AG20443 (cell line): ENCODE measurements at regions not wholly inside any gene's neighbourhood (a gene's known extent, or its start where the extent isn't known, plus 50 kb on each side); places are given as distances from the start of the nearest gene placed in this dataset.
"Not testable (repeated sequence)": the region's sequence is repeated elsewhere in the genome, so short reads cannot be mapped to it uniquely, and the experiment has no call there.

Experiments
- DNase-seq: peaks from one replicate; pipeline ENCODE4 v3.0.0; 2012; ENCODE audit warnings: low spot score, mixed read lengths

DNA sequence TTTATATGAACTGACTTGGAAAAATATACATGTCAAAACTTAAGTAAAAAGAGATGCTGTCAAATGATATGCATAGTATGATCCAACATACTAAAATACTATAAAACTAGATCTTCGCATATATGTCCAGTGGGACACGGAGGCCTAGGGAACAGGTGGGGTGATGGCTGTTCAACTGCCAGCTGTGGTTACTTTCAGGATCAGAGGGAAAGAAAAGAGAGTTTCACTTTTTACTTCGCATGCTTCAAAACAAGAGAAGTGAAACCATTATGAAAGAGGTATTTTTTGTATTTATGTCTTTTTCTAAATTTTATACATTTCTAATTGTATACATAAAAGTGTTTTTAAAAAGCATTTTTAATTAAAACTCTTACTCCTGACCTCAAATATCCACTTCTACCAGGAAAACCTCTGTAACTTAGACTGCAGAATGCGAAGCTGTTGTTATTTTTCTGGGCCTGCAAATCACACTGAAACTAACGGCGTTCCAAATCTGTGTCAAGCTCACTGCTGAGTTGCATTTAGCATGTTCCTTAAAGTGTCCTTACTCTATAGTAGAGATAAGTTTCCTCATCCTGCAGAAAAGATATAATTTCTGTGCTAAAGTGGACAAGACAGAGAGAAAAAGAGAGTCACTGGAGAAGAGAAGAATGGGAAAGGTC lies 97.8 kb upstream of the SLC35G4 start:
- no peak for DNase-seq

DNA sequence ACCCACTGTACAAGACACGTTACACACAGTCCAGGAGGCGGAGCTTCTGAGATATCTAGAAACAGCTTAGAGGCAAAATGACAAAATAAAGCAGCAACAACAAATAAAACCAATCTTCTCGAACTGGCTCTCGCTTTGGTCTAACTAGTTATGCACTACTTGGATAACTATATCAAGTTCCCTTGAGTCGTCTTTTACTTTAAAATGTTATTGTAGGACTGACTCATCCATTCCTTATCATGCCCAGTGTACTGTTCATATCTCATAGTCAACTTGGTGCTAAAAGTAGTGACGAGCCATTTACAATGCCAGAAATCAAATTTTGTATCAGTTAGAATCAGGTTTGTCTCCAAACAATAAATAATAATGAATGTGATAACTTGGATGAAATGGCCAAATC lies 102.5 kb upstream of the SLC35G4 start:
- no peak for DNase-seq

DNA sequence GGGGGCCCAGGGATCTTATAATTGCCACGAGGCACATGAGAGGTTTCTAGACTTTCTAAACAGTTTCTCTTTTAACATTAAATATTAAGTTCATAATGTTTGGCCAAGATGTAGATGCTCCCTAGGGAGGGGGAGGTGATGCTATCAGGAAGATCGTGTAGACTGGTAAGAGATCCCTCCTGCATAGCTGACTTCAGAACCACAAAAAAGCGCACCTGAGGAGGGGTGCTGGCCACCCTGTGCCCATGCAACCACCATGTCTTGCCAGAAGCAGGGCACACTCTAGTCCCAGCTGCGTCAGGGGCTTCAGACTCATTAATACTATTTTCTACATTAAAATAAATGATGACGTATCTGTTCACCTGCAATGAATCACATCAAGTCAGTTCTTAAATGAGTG lies 103.4 kb upstream of the SLC35G4 start:
- DNase-seq, result no peak

DNA sequence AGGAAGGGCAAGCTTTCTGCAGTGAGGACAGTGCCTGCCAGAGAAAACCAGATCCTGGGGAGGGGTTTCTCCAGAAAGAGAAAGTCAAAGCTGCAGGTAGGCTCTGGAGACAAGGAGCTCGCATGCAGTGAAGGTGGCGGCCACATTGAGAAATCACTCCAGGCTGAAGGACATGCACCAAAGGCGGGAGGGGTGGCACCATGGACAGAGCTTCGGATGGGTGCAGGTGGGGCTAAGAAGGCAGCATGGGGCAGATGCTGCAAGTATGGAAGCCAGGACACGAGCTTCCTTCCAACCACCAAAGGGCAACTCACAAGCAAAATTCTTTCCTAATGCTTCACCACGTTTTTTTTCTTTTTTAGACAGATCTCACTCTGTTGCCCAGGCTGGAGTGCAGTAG lies 104.4 kb upstream of the SLC35G4 start:
- DNase-seq, result no peak

DNA sequence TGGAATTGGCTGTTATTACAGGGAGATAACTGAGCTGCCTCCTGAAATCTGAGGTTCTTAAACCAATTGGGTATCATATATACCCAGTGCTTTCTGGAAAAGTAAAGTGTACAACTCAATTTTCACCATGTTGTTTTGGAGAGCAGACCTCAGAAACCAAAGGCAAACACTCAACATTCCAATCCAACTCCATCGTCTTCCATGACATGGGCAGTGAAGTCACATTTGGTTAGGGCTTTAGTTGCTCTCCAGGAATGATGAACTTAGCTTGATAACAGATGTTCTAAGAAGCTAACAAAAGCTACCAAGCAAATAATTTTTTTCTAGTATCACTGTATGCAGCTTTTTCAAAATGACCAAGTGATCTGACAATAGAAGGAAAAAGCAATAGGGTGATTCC lies 107.0 kb upstream of the SLC35G4 start:
- DNase-seq, result peak; percentile 38

DNA sequence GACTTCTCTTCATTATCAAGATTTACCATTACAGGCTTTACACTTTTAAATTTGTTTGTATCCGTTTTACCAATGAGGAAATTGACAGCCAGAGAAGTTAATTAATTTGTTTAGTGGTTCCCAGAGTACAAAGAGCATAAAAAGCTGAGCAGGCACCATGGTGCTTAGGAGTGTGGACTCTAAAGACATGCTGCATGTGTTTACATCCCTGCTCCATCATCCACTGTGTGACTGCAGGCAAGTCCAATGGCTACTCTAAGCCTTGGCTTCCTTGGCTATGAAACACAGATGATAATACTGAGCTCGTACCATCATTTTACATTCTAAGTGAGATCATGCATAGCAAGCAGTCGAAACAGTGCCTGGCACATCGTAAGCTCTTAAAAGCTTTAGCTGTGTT lies 108.0 kb upstream of the SLC35G4 start:
- no peak for DNase-seq

DNA sequence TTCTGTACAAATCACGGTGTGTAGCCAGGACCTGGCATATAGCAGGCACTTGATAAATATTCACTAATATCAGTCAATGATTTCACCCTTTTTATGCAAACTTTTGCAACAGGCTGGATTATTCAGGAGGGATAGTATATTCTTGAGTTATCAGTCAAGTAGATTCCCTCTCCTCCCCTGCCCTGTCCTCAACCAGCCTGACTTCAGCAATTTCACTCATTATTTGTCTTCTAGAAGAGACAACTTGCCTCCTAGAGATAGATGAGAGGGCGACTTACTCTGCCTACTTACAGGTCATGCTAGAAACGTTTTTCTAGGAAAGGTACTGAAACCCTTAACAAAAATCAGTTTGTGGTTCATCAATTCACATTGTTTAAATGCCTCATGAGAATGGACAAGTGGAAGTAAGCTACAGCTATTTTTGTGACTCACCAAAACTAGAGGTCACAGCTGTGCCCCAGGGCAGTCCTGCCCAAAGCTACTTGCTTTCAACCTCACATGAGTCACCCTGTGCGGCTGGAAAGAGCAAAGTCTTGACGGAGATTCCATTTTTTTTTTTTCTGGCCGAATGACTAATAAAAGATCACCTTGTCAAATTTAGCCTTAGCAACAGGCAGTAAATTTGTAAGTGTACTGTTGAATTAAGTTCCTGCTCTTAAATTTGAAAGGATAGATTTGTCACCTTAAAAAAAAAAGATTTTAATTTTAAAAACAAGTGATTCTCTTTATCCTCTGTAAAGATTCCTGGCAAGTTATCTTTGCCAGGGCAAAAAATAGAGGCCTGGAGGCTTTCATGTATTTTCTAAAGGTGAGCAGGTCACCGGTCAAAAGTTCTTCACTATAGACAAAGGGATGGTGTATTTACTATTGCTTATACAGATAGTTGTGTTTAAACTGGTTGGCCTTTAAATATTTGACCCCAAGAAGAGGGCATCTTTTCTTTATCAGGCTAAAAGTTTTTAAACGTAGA lies 109.0 kb upstream of the SLC35G4 start:
- DNase-seq, result peak; percentile 91

DNA sequence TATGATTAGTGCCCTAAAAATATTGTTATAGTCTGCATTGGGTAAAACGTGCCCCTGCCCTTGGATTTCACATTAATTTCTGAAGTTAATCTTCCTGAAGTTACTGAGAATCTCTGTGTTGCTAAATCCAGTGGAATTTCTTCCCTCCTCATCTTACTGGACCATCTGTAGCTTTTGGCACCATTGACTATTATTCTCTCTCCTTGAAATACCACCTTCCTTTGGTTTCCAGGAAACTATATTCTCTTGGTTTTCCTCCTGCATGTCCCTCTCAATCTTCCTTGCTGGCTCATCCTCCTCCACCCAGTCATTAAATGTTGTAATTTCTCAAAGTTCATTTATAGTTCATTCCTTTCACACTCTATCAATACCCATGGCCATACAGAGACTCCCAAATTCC lies 110.6 kb upstream of the SLC35G4 start:
- DNase-seq, result no peak

DNA sequence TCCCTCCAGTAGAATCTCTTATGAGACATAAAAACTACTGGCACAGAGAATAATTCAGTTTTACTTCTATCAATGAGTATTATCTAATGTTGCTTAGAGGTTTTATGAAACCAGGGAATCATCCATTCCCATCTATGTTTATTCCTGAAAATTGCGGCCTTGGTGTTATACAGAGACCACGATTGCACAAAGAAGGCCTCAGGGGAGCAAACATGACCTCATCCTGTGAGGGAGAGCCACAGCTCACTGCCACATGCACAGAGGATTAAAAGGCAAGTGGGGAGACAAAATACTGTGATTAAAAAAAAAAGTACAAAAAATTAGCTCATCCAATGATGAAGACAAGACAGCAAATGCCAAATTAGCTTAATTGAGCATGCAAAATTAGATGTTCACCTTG lies 111.8 kb upstream of the SLC35G4 start:
- DNase-seq, result peak; percentile 35

DNA sequence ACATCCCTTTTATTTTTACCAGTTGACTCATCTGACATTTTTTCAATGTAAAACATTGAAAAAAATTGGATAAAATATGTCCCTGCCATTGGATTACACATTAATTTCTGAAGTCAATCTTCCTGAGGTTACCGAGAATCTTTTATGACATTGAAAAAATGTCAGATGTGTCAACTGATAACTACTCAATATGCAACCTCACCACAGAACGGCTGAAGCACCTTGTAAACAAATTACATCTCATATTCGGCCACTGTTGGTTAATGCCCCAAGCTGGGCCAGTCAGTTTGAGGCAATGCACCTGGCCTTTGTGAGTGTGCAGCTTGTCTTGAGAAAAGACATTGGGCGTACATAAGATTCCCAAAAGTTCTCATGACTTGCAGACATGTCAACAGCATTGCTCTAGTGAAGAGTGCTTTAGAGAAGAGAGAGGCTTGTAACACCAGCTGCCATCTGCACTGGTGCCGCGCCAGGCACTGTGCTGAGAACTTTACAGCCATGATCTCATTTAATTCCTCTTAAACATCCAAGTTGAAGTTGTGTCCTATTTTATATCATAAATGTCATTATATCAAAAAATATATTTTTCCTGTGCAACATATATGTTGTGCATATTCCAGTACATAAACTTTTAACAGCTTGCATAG lies 112.7 kb upstream of the SLC35G4 start:
- no peak for DNase-seq

DNA sequence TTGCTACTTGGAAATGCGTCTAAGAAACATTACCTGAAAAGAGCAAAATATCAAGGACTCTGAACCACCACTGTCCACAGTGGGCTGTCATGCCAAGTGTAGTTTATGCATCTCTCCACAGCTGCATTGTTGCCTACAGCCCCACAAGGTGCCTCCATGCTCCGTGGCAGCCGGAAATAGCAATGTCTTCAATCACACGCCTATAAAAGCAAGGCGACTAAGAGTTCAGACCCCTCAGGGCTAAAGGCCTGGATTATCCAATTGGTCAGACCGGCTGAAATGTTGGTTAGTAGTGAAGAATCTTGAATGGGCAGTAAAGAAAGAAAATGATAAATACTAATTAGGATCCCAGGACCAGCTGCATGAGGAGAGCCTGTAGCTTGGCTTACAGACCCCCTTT lies 114.0 kb upstream of the SLC35G4 start:
- DNase-seq, result no peak

DNA sequence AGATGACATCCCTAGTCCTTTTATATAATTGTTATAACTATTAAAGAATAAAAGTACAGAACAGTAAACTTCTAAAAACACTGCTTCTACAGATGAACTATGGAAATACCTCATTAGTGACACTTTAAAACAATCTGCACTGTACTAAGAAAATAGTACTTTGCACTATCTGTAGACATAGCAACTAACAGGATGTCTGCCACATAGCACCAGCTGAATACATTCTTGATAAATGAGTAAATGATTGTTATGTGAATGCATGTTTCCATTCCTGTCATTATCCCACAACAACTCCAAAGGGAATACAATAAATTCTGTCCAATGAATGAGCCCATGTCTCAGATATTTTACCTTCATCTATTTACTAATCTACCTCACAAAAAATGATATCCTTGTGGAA lies 115.3 kb upstream of the SLC35G4 start:
- peak; percentile 27 for DNase-seq

DNA sequence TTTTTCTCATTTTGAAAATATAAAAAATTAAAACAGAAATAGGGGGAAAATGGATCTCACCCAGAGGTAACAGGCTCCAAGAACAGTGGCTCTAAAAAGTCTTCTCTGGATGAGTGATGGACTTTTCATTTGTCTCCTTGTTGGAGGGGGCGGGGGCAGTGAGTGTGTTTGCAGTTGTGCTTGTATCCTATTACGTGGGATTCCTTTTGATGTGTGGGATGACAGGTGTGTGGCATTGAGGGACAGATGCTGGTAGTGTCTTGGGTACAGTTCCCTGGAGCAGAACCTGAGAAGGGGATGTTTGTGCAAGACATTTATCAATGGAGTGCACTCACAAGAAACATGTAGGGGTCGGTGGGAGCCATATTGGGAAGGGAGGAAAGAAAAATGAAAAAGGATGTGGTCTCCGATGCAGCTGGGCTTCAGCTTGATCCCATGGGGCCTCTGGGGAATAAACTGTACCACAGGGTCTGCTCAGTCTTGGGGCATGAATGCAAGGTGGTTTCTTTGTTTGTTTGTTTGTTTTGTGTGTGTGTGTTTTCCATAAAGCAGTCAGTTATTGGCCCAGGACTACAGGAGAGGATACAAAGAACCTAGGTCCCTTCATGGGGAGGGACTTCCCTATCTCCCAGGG lies 120.0 kb upstream of the SLC35G4 start:
- DNase-seq, result no peak

DNA sequence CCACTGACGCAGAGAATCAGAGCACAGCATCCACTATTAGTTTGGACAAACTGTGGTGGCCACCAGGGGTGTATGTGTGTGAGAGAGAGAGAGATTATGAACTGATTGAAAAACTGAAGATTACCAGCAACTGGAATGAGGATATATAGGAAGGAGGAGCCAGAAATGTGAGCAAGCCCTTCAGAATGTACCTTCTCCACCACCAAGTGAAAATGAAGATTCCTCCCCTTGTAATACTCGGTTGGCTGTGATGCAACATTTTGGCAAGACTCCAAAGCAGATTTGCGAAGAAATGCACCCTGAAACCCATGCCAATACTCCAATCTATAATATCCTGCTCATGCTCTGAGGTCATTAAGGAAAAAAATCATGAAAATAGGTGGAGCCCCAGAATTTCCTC lies 121.2 kb upstream of the SLC35G4 start:
- peak; percentile 25 for DNase-seq

DNA sequence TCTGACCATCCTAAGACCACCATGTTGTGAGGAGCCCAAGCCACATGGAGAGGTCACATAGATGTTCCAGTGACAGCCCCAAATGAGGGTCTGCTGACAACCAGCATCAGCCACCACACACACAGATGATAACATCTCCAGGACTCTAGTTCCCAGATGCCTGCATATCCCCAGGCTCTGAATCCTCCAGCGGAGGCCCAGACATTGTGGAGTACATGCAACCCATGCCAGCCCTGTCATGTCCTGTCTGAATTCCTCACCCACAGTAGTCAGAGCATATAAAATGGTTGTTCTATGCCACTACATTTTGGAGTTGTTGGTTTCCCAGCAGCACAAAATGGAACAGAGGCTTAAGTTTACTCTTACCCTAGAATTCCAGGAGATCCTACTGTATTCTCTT lies 122.0 kb upstream of the SLC35G4 start:
- DNase-seq, result no peak

DNA sequence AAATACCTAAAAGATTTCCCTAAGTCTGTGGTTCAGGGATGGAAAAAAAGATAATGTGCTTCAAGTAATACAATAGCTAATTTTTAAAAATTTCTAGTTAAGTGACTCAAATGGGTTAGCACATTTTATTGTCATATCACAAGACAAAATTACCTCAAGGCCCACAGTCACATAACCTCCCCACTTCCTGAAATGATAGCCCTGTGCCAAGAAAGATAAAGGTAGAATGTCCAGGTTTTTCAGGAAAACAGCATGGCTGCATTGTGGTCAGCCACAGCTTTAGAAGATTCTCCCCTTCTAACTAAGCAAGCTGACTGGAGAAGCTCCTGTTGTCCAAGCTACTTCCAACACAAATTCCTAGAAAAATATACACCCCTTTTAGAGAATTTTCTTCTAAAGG lies 127.1 kb upstream of the SLC35G4 start:
- DNase-seq, result no peak

DNA sequence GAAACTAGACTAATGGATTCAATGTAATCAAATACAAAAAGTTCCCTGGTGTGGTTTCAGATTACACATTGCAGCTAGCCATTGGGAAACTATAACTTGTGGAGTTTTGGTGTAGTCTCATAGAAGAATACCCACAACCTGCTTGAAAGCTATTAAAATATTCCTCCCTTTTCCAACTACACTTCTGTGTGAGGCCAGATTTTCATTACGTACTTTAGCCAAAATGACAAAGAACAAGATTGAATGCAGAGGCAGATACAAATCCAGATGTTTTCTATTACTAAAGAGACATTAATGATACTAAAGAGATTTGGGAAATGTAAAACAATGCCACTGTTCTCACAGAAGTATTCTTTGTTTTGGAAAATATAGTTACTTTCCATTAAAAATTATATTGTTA lies 128.7 kb upstream of the SLC35G4 start:
- DNase-seq, result no peak

DNA sequence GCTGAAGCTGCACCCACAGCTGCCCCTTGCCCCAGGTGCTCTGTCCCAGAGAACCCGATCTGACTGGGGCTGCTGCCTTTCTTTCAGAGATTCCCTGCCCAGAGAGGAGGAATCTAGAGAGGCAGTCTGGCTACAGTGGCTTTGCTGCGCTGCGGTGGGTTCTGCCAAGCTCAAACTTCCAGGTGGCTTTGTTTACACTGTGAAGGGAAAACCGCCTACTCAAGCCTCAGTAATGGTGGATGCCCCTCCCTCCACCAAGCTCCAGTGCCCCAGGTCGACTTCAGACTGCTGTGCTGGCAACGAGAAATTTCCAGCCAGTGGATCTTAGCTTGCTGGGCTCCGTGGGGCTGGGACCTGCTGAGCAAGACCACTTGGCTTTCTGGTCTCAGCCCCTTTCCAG lies 130.4 kb upstream of the SLC35G4 start:
- DNase-seq, result not testable (repeated sequence)

DNA sequence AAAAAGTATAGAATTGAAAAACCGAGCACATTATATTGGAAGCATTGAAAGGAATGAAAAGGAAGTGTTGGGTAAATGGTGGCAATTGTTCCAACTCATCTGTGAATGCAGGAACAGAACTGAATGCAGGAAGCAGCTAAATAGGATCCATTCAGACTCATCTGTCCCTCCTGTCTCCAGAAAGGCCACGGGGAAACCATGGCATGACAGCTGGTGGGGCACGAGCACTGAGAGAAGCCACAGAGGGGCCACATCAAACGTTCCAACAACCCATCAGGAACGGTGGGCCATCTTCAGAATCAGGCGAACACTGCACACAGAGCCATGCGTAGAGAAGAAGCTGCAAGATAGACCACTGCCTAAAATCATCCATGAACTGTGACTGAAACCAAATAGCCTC lies 138.5 kb upstream of the SLC35G4 start:
- no peak for DNase-seq

DNA sequence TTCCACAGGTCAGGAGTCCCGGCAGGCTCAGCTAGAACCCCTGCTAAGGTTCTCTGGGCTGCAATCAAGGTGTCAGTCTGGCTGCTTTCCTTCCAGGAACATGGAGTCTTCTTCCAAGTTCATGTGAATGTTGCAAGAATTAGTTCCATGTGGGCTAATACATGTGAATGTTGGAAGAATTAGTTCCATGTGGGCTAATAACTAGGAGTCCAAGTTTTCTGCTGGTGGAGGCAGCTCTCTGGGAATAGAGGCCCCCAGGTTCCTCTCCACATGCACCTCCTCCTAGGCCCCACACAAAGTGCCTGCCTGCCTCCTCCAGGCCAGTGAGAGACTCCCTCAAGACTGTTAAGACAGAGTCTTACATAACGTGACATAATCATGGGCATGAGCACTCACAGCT lies 140.8 kb upstream of the SLC35G4 start:
- no peak for DNase-seq

DNA sequence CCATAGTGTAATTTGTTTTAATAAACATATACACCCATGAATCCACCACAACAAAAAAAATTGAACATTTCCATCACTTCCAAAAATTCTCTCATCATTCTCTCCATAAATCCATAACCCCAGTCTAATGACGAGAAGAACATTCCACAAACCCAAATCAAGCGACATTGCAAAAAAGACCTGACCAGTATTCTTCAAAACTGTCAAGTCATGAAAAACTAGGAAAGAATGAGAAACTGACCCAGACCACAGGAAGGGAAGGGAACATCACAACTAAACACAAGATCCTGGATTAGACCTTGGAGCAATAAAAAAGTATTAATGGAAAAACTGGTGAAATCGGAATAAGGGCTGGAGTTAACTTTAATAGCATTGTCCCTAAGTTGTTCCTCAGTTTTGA lies 141.3 kb upstream of the SLC35G4 start:
- no peak for DNase-seq

DNA sequence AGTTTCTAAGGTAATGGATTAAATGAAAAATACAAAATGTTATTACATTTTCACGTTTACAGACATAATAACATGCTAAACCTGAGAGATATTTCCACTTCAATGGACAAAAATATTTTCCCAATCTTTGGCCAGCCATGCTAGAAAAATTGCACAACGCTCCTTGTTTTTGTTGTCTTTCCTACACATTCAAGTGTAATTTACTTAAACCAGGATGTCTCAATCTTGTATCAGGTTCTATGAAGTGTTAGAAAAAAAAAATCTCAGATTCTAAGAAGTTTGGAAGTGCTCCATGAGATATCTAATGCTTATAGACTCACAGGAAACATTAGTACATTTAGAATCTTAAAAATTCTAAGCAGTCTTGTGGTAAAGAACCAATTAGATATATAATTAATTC lies 141.8 kb upstream of the SLC35G4 start:
- DNase-seq, result no peak

DNA sequence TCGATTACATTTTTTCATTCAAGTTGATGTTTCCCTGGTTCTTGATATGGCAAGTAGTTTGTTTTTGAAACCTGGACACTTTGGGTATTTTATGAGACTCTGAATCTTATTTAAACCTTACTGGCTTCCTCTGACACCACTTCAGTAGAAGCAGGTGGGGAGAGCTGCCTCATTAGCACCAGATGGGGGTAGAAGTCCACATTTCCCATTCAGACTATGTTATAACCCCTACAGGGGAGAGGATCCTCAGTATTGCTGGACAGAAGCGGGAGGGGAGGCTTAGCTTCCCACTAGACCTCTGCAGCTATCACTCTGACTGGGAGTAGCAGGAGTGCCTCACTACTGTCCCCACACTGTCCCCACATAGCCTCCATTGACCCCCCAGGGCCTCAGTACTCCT lies 145.3 kb upstream of the SLC35G4 start:
- no peak for DNase-seq
